AG08395 (cell line): ENCODE measurements at regions not wholly inside any gene's neighbourhood (a gene's known extent, or its start where the extent isn't known, plus 50 kb on each side); places are given as distances from the start of the nearest gene placed in this dataset.

Source experiments
- DNase-seq: peaks from one replicate; pipeline ENCODE4 v3.0.0; 2012; ENCODE audit warnings: mixed read lengths, low spot score

DNA sequence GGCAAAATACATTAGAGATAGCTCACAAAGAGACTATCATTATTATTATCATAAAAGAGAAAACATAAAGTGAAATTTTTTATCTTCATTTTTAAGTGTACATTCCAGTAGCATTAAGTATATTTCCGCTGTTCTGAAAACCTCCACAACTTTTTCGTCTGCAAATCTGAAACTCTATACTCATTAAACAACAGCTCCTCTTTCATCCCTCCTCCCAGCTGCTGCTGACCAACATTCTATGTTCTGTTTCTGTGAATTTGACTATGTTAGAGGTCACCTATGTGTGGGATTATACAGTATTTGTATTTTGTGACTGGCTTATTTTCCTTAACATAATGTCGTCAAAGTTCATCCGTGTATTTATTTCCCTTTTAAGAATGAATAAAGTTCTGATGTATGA is 429.3 kb upstream of the TPK1 start:
- DNase-seq = no peak

- no peak for DNase-seq
Observed at GRCh38 chr7:145263886-145264285, 428.0 kb upstream of the TPK1 start.

DNA sequence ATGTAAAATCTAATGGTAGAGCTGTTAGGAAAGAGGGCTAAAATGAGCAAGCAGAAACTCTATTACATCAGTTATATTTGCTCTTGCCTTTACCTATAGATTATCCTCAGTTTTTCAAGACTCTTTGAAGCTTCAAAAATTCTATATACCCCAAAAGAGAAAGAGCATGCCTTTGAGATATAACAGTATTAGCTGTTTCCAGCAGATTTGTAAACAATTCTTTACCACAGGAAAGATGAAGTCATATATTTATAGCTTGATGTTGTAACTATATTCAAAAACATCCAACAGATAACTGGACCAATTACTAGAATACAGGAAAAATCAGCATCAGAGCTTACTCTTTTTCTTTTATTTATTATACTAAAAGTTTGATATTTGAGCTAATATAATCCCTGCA is 416.2 kb upstream of the TPK1 start:
- no peak for DNase-seq

DNA sequence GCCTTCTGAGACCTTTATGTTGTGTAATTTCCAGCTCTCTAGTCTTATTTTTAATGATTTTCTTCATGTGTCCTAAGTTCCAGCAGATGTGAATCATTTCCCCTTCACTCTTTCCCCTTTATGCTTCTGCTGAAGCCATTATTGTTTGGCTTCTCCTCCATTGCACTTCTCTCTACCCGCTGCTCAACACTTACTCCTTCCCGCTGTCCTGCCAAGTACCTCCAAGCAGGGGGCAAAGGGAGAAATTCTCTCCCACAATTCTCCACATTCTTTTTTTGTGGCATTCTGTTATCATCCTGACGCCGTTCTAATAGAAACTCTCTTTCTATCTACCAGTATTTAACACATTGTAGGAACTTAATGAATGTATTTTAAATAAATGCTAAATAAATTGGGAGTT is 388.9 kb upstream of the TPK1 start:
- DNase-seq = no peak

GRCh38 chr7:145219461-145219860 is 383.6 kb upstream of the TPK1 start:
- no peak for DNase-seq

- DNase-seq = no peak
Observed at GRCh38 chr7:145216866-145217265, 381.0 kb upstream of the TPK1 start.

DNA sequence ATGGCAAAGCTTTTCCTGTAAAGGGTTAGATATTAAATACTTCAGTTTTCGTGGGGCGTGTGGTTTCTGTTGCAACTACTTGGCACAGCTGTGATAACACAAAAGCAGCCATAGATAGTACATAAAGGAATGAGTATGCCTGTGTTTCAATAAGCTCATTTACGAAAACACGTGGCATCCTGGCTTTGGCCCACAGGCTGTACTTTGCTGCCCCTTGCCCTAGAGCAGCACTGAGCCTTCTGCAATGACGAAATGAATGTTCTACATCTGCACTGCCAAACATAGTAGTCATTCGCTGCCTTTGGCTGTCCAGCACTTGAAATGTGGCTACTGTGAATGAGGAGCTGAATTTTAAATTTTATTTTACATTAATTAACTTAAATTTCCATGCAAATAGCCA is 376.2 kb upstream of the TPK1 start:
- DNase-seq = no peak

DNA sequence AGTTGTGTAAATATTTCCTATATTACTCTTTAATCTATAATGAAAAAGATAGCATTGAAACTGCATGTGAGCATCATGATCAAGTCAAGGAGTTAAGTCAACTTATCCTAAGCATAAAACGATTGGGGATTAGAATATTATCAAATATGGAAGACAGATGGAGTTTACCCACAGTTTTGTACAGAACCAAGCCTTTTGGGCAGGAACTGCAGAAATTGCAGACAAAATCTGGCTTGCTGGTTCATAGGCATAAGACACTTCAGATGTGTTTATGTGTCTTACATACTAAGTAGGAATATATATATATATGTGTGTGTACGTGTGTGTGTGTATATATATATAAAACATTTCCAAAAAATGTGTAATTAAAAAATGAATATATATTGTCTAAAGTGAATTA is 375.4 kb upstream of the TPK1 start:
- no peak for DNase-seq

GRCh38 chr7:145193951-145194350 is 358.1 kb upstream of the TPK1 start:
- no peak for DNase-seq

- DNase-seq = no peak
Observed at GRCh38 chr7:145184956-145185355, 349.1 kb upstream of the TPK1 start.

DNA sequence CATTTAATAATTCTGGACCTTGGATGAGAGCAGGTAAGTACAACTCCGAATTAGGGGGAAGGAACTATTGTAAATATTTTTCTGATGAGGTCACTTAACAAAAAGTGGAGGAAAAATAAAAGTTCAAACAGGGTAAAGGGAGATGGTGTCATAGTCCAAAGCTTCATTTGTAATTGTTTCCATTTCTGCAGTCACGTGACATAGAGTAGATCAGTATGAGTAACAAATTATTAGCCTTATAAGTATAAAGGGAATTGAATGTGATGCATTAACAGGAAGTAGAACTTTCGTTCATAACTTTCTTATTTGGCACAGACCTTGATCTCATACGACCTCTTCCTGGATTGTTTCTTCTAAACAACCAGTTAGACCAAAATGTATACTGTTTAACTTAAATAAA is 347.2 kb upstream of the TPK1 start:
- DNase-seq = no peak

GRCh38 chr7:145175366-145175765 is 339.5 kb upstream of the TPK1 start:
- DNase-seq = no peak

- no peak for DNase-seq
Observed at GRCh38 chr7:145169908-145170307, 334.1 kb upstream of the TPK1 start.

DNA sequence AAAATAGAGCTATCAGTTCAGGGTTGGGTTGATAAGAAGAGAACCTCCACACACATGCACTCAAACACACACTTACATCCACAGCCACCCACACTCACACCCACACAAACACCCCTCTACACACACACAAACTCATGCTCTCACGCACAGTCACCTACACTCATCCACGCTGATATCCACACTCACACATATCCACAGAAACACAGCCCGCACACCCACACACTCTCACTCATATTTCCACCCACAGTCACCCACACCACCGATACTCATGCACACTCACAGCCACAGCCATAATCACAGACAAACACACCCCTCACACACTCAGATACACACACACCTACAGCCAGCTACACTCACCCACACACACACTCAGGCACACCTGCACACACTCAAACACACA is 333.0 kb upstream of the TPK1 start:
- DNase-seq = no peak

DNA sequence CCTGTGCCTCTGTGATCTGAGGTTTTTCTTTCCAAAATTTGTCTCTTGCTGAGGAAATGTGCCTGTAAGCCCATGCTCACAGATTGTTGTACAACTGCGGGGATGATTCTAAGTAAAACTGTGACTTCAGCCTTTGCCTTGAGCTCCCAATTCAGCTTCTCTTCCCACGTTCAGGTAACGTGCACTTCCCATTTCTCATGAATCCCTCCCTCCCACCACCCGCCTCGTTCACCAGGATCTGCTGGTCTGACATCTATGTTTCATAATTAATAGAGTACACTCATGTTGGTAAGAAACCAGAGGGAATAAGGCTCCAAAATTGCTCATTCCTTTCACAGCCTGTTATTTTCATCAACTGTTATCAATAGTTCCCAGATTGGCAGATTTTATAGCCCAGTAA is 332.6 kb upstream of the TPK1 start:
- DNase-seq = no peak

- no peak for DNase-seq
Observed at GRCh38 chr7:145156834-145157233, 321.0 kb upstream of the TPK1 start.

DNA sequence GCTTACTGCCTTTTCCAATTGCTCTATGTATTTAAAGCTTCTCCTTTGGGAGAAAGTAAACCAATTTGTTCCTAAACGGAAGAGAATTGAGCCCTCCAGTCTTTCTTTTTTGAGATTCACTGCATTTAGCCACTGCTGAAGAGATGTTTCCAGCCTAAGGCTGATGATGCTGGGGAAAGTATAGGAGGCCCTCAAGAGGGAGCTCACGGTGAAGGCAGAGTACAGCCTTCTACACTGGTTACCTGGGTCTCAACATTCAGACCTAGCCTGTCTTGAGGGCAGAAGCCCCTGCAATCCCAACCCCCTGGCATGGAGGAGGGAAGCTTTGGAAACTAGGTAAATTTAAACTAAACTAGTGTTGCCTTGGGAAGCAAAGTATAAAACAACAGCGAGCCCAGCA is 316.7 kb upstream of the TPK1 start:
- DNase-seq = no peak

- DNase-seq = no peak
Observed at GRCh38 chr7:145151676-145152075, 315.8 kb upstream of the TPK1 start.

- no peak for DNase-seq
Observed at GRCh38 chr7:145147865-145148264, 312.0 kb upstream of the TPK1 start.

DNA sequence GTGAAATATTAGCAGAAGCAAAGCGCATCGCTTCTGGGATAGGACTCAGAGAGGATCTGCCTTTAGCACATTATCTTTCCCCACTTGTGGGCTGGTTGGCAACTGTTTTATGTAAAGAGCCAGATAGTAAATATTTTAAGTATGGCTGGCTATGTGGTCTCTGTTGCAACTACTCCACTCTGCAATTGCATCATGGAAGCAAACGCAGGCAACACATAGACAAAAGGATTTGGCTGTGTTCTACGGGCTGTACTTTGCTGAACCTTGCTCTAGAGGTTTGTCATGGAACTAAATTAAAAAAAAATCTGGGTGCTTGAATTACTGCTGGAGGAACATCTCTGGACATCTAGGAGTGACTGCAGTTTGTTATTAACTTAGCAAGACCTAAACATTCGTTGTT is 307.8 kb upstream of the TPK1 start:
- DNase-seq = no peak

- DNase-seq = no peak
Observed at GRCh38 chr7:145134377-145134776, 298.5 kb upstream of the TPK1 start.

GRCh38 chr7:145123502-145123901 is 287.6 kb upstream of the TPK1 start:
- no peak for DNase-seq

- DNase-seq = no peak
Observed at GRCh38 chr7:145106001-145106400, 270.1 kb upstream of the TPK1 start.

DNA sequence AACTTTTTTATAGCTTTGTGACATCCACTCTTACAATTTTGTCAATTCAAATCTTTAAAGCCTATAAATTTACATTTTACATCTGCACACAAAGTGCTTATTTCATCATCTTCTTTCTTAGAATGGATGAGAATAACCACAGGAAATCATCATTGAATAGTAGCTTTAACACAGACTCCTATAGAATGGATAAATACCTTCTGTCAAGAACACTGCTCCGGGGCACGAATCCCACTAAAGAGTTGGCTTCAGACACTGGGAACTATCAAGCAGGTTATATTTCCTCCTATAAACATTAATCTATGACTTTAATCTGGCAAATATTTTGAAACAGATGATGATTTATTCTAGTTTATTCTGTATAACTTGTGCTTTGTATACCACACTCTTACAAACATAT is 269.7 kb upstream of the TPK1 start:
- DNase-seq = no peak

DNA sequence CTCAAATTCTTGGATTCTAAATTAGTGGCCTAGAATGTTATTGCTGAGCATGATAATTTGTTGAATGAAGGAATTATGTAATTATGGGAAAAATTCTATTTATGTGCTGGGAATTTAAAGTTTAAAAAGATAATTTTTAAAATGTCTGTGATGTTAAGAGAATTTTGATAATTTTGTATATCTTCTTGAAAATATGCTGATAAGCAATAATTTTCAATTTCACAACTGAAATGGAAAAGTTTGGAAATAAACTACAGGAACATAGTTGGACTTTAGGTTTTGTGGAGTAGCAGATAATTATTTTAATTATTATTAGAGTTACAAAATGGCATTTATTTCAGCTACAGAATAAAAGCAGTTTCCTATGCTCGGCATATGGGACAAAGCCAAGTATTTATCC is 268.5 kb upstream of the TPK1 start:
- no peak for DNase-seq
